HepG2 (cell line): ENCODE measurements at regions not wholly inside any gene's neighbourhood (a gene's known extent, or its start where the extent isn't known, plus 50 kb on each side); places are given as distances from the start of the nearest gene placed in this dataset.

ENCODE experiments used
- ATF1 ChIP-seq: IDR thresholded peaks from 2 replicates; pipeline ENCODE4 v1.6.1; 2016; ENCODE audit warnings: mild to moderate bottlenecking, control low read depth
- CAMTA2 ChIP-seq: sonication (generic); formaldehyde crosslinking; IDR thresholded peaks from 2 replicates; pipeline ENCODE4 v1.4.0; 2020; ENCODE audit warnings: mild to moderate bottlenecking, missing genetic modification reagents, borderline replicate concordance
- EZH2 ChIP-seq: conservative IDR thresholded peaks from 2 replicates; pipeline ENCODE4 v1.6.1; 2012; ENCODE audit warnings: mild to moderate bottlenecking, low read depth, low read length, moderate library complexity
- FOXO1 ChIP-seq: sonication (generic); formaldehyde crosslinking; IDR thresholded peaks from 2 replicates; pipeline ENCODE4 v1.4.0; 2020; ENCODE audit warnings: missing genetic modification reagents
- HIVEP1 ChIP-seq: sonication (generic); formaldehyde crosslinking; IDR thresholded peaks from 2 replicates; pipeline ENCODE4 v1.4.0; 2020; ENCODE audit warnings: mild to moderate bottlenecking, missing genetic modification reagents
- NFATC3 ChIP-seq: sonication (generic); formaldehyde crosslinking; IDR thresholded peaks from 2 replicates; pipeline ENCODE4 v1.5.1; 2020; ENCODE audit warnings: mild to moderate bottlenecking, missing genetic modification reagents
- PHB2 ChIP-seq: fragments of 450-650 bp; IDR thresholded peaks from 2 replicates; pipeline ENCODE4 v1.6.1; 2018; ENCODE audit not compliant: partially characterized antibody
- POLR2AphosphoS2 ChIP-seq: IDR thresholded peaks from 2 replicates; pipeline ENCODE4 v1.6.1; 2011; ENCODE audit warnings: low read depth, low read length, improper control_type of control experiment
- SP4 ChIP-seq: sonication (generic); formaldehyde crosslinking; IDR thresholded peaks from 2 replicates; pipeline ENCODE4 v1.8.1; 2023; ENCODE audit warnings: mild to moderate bottlenecking, missing genetic modification reagents
- TBP ChIP-seq: sonication (generic); formaldehyde crosslinking; IDR thresholded peaks from 2 replicates; pipeline ENCODE4 v1.5.0; 2020; ENCODE audit warnings: missing genetic modification reagents
- ZNF224 ChIP-seq: sonication (generic); formaldehyde crosslinking; IDR thresholded peaks from 2 replicates; pipeline ENCODE4 v1.5.0; 2020; ENCODE audit warnings: mild to moderate bottlenecking, missing genetic modification reagents
- ZNF251 ChIP-seq: sonication (generic); formaldehyde crosslinking; IDR thresholded peaks from 2 replicates; pipeline ENCODE4 v1.9.0; 2021; ENCODE audit warnings: mild to moderate bottlenecking, missing genetic modification reagents
- TF ChIP-seq, protein P1 (sequence below): sonication (generic); formaldehyde crosslinking; IDR thresholded peaks from 2 replicates; pipeline ENCODE4 v1.4.0; 2020; ENCODE audit warnings: mild to moderate bottlenecking, missing genetic modification reagents

DNA sequence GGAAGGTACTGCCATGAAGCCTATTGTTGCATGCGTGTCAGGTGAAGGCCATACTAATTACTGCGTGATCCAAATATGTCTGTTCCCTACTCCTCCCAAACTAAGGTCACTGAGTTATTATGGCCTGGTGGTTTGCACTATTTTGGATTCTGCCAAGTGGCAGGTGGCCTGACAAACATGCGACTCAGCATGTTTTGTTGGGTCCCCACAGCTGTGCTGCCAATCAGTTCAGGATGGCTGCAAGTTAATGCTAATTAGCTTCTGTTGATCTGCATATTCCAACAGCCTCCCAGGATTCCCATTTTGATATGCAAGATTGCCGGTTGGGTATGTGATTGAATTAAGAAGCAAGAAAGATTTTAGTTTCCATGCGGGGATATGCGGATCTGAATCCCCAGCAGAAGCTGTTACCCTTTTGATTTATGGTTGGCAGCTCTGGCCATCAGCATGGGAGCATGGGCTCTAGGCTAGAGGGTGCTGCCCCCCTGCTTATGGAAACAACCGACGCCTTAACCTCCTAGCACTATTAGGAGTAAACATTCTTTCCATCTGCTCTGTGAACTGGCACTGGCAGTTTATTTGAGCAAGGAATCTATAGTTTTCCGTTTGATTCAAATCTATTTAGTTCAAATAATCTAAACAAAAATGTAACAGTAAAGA lies 429.8 kb upstream of the C1orf87 start:
- TF ChIP-seq, protein P1, sequence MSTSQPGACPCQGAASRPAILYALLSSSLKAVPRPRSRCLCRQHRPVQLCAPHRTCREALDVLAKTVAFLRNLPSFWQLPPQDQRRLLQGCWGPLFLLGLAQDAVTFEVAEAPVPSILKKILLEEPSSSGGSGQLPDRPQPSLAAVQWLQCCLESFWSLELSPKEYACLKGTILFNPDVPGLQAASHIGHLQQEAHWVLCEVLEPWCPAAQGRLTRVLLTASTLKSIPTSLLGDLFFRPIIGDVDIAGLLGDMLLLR (CRISPR knock-in tag): no peak
- TF ChIP-seq EZH2 (no peak), CAMTA2 (CRISPR knock-in tag) (no peak), FOXO1 (no peak), NFATC3 (CRISPR knock-in tag) (no peak), SP4 (CRISPR knock-in tag) (no peak), PHB2 (no peak), TBP (CRISPR knock-in tag) (no peak), POLR2AphosphoS2 (no peak), ZNF224 (CRISPR knock-in tag) (no peak), ZNF251 (CRISPR knock-in tag) (no peak), HIVEP1 (no peak), ATF1 (no peak)
